Astrocyte (in vitro differentiated cells and primary cell): ENCODE measurements at regions not wholly inside any gene's neighbourhood (a gene's known extent, or its start where the extent isn't known, plus 50 kb on each side); places are given as distances from the start of the nearest gene placed in this dataset.

Source experiments
- DNase-seq: peaks from one replicate; pipeline ENCODE4 v3.0.0-alpha.2; 2010; ENCODE audit warnings: low read depth
- FAIRE-seq: peaks from 2 replicates; lab custom pipeline; 2011; peaks lifted over from hg19 to GRCh38; lab: Jason Lieb, UNC
- H2AFZ ChIP-seq: 2 replicates; pipeline ENCODE4 v1.6.0; 2012; ENCODE audit warnings: low read depth, low read length, inconsistent platforms
- H3K27ac ChIP-seq: 2 replicates; pipeline ENCODE4 v1.5.1; 2011; ENCODE audit warnings: low read depth, low read length, inconsistent platforms
- H3K27me3 ChIP-seq: 2 replicates; pipeline ENCODE4 v1.6.0; 2011; ENCODE audit warnings: low read length, inconsistent platforms; ENCODE audit not compliant: insufficient read depth
- H3K36me3 ChIP-seq: 2 replicates; pipeline ENCODE4 v1.5.1; 2011; ENCODE audit warnings: low read length, inconsistent platforms; ENCODE audit not compliant: insufficient read depth
- H3K4me1 ChIP-seq: 2 replicates; pipeline ENCODE4 v1.5.1; 2011; ENCODE audit warnings: low read length, inconsistent platforms; ENCODE audit not compliant: insufficient read depth
- H3K4me2 ChIP-seq: 2 replicates; pipeline ENCODE4 v1.6.0; 2012; ENCODE audit warnings: low read length, inconsistent platforms
- H3K4me3 ChIP-seq: 2 replicates; pipeline ENCODE4 v1.5.1; 2011; ENCODE audit warnings: low read depth, mild to moderate bottlenecking, low read length, inconsistent platforms; ENCODE audit not compliant: insufficient read depth
- H3K79me2 ChIP-seq: 2 replicates; pipeline ENCODE4 v1.6.0; 2012; ENCODE audit warnings: mild to moderate bottlenecking, low read length, inconsistent platforms; ENCODE audit not compliant: insufficient read depth
- H3K9ac ChIP-seq: 2 replicates; pipeline ENCODE4 v1.6.0; 2012; ENCODE audit warnings: mild to moderate bottlenecking, low read length, inconsistent platforms
- H3K9me3 ChIP-seq: 2 replicates; pipeline ENCODE4 v1.5.1; 2012; ENCODE audit warnings: low read depth, mild to moderate bottlenecking, low read length, inconsistent platforms; ENCODE audit not compliant: insufficient read depth
- H4K20me1 ChIP-seq: 2 replicates; pipeline ENCODE4 v1.6.0; 2012; ENCODE audit warnings: low read length, inconsistent platforms; ENCODE audit not compliant: insufficient read depth
- H3K27ac Mint-ChIP-seq: one replicate; pipeline ENCODE4 v1.8.0; 2021; ENCODE audit warnings: mild to moderate bottlenecking, mixed read lengths; ENCODE audit not compliant: unreplicated experiment
- H3K27me3 Mint-ChIP-seq: one replicate; pipeline ENCODE4 v1.8.0; 2021; ENCODE audit warnings: low read depth, mixed read lengths; ENCODE audit not compliant: unreplicated experiment
- H3K36me3 Mint-ChIP-seq: one replicate; pipeline ENCODE4 v1.8.0; 2021; ENCODE audit warnings: low read depth, mixed read lengths; ENCODE audit not compliant: unreplicated experiment
- H3K4me1 Mint-ChIP-seq: one replicate; pipeline ENCODE4 v1.8.0; 2021; ENCODE audit warnings: low read depth, mixed read lengths; ENCODE audit not compliant: unreplicated experiment
- H3K4me3 Mint-ChIP-seq: one replicate; pipeline ENCODE4 v1.8.0; 2021; ENCODE audit warnings: mild to moderate bottlenecking, moderate library complexity, mixed read lengths; ENCODE audit not compliant: unreplicated experiment
- H3K9me3 Mint-ChIP-seq: one replicate; pipeline ENCODE4 v1.8.0; 2021; ENCODE audit warnings: mild to moderate bottlenecking, mixed read lengths; ENCODE audit not compliant: unreplicated experiment
- CTCF ChIP-seq: IDR thresholded peaks from 2 replicates; pipeline ENCODE4 v1.5.1; 2011; ENCODE audit warnings: low read depth, mild to moderate bottlenecking, inconsistent platforms, low read length, moderate library complexity; ENCODE audit not compliant: insufficient read depth
- EZH2 ChIP-seq: IDR thresholded peaks from 2 replicates; pipeline ENCODE4 v1.6.1; 2012; ENCODE audit warnings: mild to moderate bottlenecking, low read length, inconsistent platforms; ENCODE audit not compliant: insufficient read depth

GRCh38 chr6:156383059-156383458 is 394.1 kb upstream of the ARID1B start:
- H3K4me3 Mint-ChIP-seq: no peak overlapping the region

GRCh38 chr6:156379392-156380289 is 397.5 kb upstream of the ARID1B start:
- Histone ChIP-seq H3K9me3 (no peaks in the 10 kb centered on the region), H3K4me1 (peaks cover 17% of the 10 kb centered on the region), H3K36me3 (no peaks in the 10 kb centered on the region), H3K4me2 (peak overlapping the region; percentile 66), H3K27ac (peak overlapping the region; percentile 58), H3K79me2 (no peaks in the 10 kb centered on the region), H3K27me3 (no peaks in the 10 kb centered on the region), H3K4me3 (no peak overlapping the region), H3K9ac (peak overlapping the region; percentile 33), H4K20me1 (no peaks in the 10 kb centered on the region), H2AFZ (no peak overlapping the region)
- FAIRE-seq (no peak), DNase-seq (peak; percentile 56)
- H3K4me3 Mint-ChIP-seq: no peak overlapping the region
- TF ChIP-seq EZH2 (no peak), CTCF (no peak)
- H3K27me3 Mint-ChIP-seq: no peaks in the 10 kb centered on the region
- peaks cover 21% of the 10 kb centered on the region for H3K4me1 Mint-ChIP-seq
- peaks cover 3% of the 10 kb centered on the region for H3K9me3 Mint-ChIP-seq
- peaks cover 2% of the 10 kb centered on the region for H3K36me3 Mint-ChIP-seq
- peak overlapping the region; percentile 86 for H3K27ac Mint-ChIP-seq

More at GRCh38 chr6:156383059-156383458, 394.1 kb upstream of the ARID1B start:
- no peak overlapping the region for H3K27ac Mint-ChIP-seq
- no peak overlapping the region for H3K4me3 ChIP-seq
- H3K36me3 ChIP-seq: no peaks in the 10 kb centered on the region
- no peak overlapping the region for H3K9ac ChIP-seq
- no peaks in the 10 kb centered on the region for H3K79me2 ChIP-seq
- TF ChIP-seq EZH2: no peak
- TF ChIP-seq CTCF: no peak
- H4K20me1 ChIP-seq: no peaks in the 10 kb centered on the region
- no peak overlapping the region for H3K4me2 ChIP-seq
- peaks cover 17% of the 10 kb centered on the region for H3K4me1 ChIP-seq
- peaks cover 2% of the 10 kb centered on the region for H3K36me3 Mint-ChIP-seq
- no peak for FAIRE-seq
- H3K27me3 ChIP-seq: no peaks in the 10 kb centered on the region
- H2AFZ ChIP-seq: no peak overlapping the region
- H3K9me3 ChIP-seq: no peaks in the 10 kb centered on the region
- H3K9me3 Mint-ChIP-seq: peaks cover 3% of the 10 kb centered on the region
- peaks cover 21% of the 10 kb centered on the region for H3K4me1 Mint-ChIP-seq
- DNase-seq: no peak
- no peak overlapping the region for H3K27ac ChIP-seq
- no peaks in the 10 kb centered on the region for H3K27me3 Mint-ChIP-seq

- H3K9ac ChIP-seq: no peak overlapping the region
- FAIRE-seq (no peak), DNase-seq (no peak)
- no peak overlapping the region for H3K4me3 ChIP-seq
- no peaks in the 10 kb centered on the region for H4K20me1 ChIP-seq
- no peaks in the 10 kb centered on the region for H3K9me3 ChIP-seq
- no peak overlapping the region for H3K4me2 ChIP-seq
- Mint-ChIP-seq H3K27ac (peak overlapping the region; percentile 86), H3K4me1 (peaks cover 21% of the 10 kb centered on the region), H3K9me3 (peaks cover 3% of the 10 kb centered on the region), H3K36me3 (no peaks in the 10 kb centered on the region), H3K4me3 (no peak overlapping the region), H3K27me3 (no peaks in the 10 kb centered on the region)
- H3K36me3 ChIP-seq: no peaks in the 10 kb centered on the region
- H3K27ac ChIP-seq: peak overlapping the region; percentile 2
- peaks cover 17% of the 10 kb centered on the region for H3K4me1 ChIP-seq
- no peak for TF ChIP-seq EZH2
- no peak for TF ChIP-seq CTCF
- no peaks in the 10 kb centered on the region for H3K27me3 ChIP-seq
- no peak overlapping the region for H2AFZ ChIP-seq
- H3K79me2 ChIP-seq: no peaks in the 10 kb centered on the region
Measured at GRCh38 chr6:156378853-156379252, 398.3 kb upstream of the ARID1B start.
